GM12878 (cell line): ENCODE measurements at regions not wholly inside any gene's neighbourhood (a gene's known extent, or its start where the extent isn't known, plus 50 kb on each side); places are given as distances from the start of the nearest gene placed in this dataset.
A peak's percentile ranks its signal among the peaks of the same experiment; 100 is the strongest.

Experiments used
- ATAC-seq: fragments of 200-7000 bp; cut with Tn5 transposase; 3 replicates; pipeline ENCODE4 v1.9.1; 2020; ENCODE audit warnings: mild to moderate bottlenecking, moderate library complexity
- BruUV-seq: library from RNA; stranded (reverse); fragments of 400-500 nt; replicated peaks from 2 replicates; lab custom pipeline; 2021; lab: Mats Ljungman, UMichigan
- CTCF ChIA-PET: fragments of 300-600 bp; sonication (Branson Sonifier 250); formaldehyde crosslinking; extraction: SDS; loops from one replicate; lab custom pipeline; 2021; ENCODE audit warnings: inconsistent platforms; lab: Yijun Ruan, JAX
- POLR2A ChIA-PET: fragments of 350-600 bp; formaldehyde crosslinking; extraction: SDS; loops from one replicate; lab custom pipeline; 2021; ENCODE audit warnings: inconsistent platforms; lab: Charles Lee
- RAD21 ChIA-PET: fragments of 300-600 bp; sonication (Branson Sonifier 250); formaldehyde crosslinking; loops from one replicate; lab custom pipeline; 2023; ENCODE audit warnings: antibody characterized with exemption; ENCODE audit not compliant: unreplicated experiment; lab: Charles Lee
- SMC1A ChIA-PET: fragments of 300-600 bp; sonication (Branson Sonifier 250); formaldehyde crosslinking; loops from one replicate; lab custom pipeline; 2023; ENCODE audit not compliant: unreplicated experiment, uncharacterized antibody; lab: Charles Lee
- DNase-seq: peaks from one replicate; pipeline ENCODE4 v3.0.0-alpha.2; 2011; ENCODE audit warnings: low read depth, low spot score
- FAIRE-seq: peaks from 3 replicates; lab custom pipeline; 2011; peaks lifted over from hg19 to GRCh38; lab: Jason Lieb, UNC
- H2AFZ ChIP-seq: 2 replicates; pipeline ENCODE4 v1.6.0; 2011; ENCODE audit warnings: low read depth, low read length, control low read depth; ENCODE audit not compliant: control insufficient read depth
- H3K27ac ChIP-seq: 2 replicates; pipeline ENCODE4 v1.5.1; 2011; ENCODE audit warnings: control low read depth; ENCODE audit not compliant: control insufficient read depth, insufficient read depth
- H3K27me3 ChIP-seq, 2 experiments: replicated peaks in 1 of 2; 2 replicates each; pipeline versions ENCODE4 v1.6.0 to v1.6.1; 2011; ENCODE audit warnings: low read length in 1 of 2; ENCODE audit not compliant: control insufficient read depth in 2 of 2, insufficient read depth in 2 of 2
- H3K36me3 ChIP-seq, 2 experiments: 2 replicates each; pipeline ENCODE4 v1.5.1; 2011; ENCODE audit warnings: low read length in 1 of 2; ENCODE audit not compliant: control insufficient read depth in 2 of 2, insufficient read depth in 2 of 2
- H3K4me1 ChIP-seq: 2 replicates; pipeline ENCODE4 v1.6.1; 2011; ENCODE audit warnings: mild to moderate bottlenecking, low read length, moderate library complexity, mixed read lengths; ENCODE audit not compliant: control insufficient read depth, insufficient read depth
- H3K4me2 ChIP-seq: 2 replicates; pipeline ENCODE4 v1.6.0; 2011; ENCODE audit warnings: control low read depth; ENCODE audit not compliant: control insufficient read depth, insufficient read depth
- H3K4me3 ChIP-seq: fragments of 200-600 bp; sonication (generic); 2 replicates; pipeline ENCODE4 v1.5.1; 2016
- H3K79me2 ChIP-seq: 2 replicates; pipeline ENCODE4 v1.6.0; 2011; ENCODE audit warnings: low read length; ENCODE audit not compliant: control insufficient read depth, insufficient read depth
- H3K9ac ChIP-seq: 2 replicates; pipeline ENCODE4 v1.8.0; 2011; ENCODE audit warnings: low read length, control low read depth, mixed read lengths; ENCODE audit not compliant: control insufficient read depth, insufficient read depth
- H3K9me3 ChIP-seq: replicated peaks from 3 replicates; pipeline ENCODE4 v1.5.1; 2011; ENCODE audit warnings: mild to moderate bottlenecking, low read length; ENCODE audit not compliant: control insufficient read depth, insufficient read depth
- H4K20me1 ChIP-seq: 2 replicates; pipeline ENCODE4 v1.6.0; 2011; ENCODE audit not compliant: control insufficient read depth, insufficient read depth
- DPF2 ChIP-seq: fragments of 450-650 bp; IDR thresholded peaks from 2 replicates; pipeline ENCODE4 v1.6.1; 2017; ENCODE audit warnings: mild to moderate bottlenecking
- EP300 ChIP-seq, 2 experiments: fragments of 150-350 bp in 1 of 2; IDR thresholded peaks; 2 replicates each; pipeline ENCODE4 v1.6.1; 2011 to 2012; ENCODE audit warnings: low read depth in 2 of 2, low read length in 2 of 2, borderline replicate concordance in 1 of 2, improper control_type of control experiment in 1 of 2, inconsistent platforms in 1 of 2; ENCODE audit not compliant: control insufficient read depth in 1 of 2
- GABPA ChIP-seq: IDR thresholded peaks from 2 replicates; pipeline ENCODE4 v1.6.1; 2014; ENCODE audit warnings: antibody characterized with exemption, low read depth, mild to moderate bottlenecking, inconsistent platforms
- HDAC6 ChIP-seq: fragments of 200-600 bp; sonication (generic); IDR thresholded peaks from one replicate; pipeline ENCODE4 v1.8.0; 2017; ENCODE audit warnings: antibody characterized with exemption; ENCODE audit not compliant: unreplicated experiment
- IKZF1 ChIP-seq: fragments of 450-650 bp; conservative IDR thresholded peaks from 2 replicates; pipeline ENCODE4 v1.6.1; 2017; ENCODE audit warnings: antibody characterized with exemption, mild to moderate bottlenecking
- IKZF2 ChIP-seq, 2 experiments: fragments of 450-650 bp; IDR thresholded peaks; 2 replicates each; pipeline ENCODE4 v1.6.1; 2017; ENCODE audit warnings: mild to moderate bottlenecking in 2 of 2, moderate library complexity in 2 of 2
- JUNB ChIP-seq: IDR thresholded peaks from 2 replicates; pipeline ENCODE4 v1.6.1; 2016; ENCODE audit warnings: antibody characterized with exemption, mild to moderate bottlenecking
- MEF2A ChIP-seq: IDR thresholded peaks from 2 replicates; pipeline ENCODE4 v1.6.1; 2011; ENCODE audit warnings: low read depth, mild to moderate bottlenecking, low read length, moderate library complexity; ENCODE audit not compliant: insufficient read depth
- NR2F1 ChIP-seq: fragments of 450-650 bp; conservative IDR thresholded peaks from 2 replicates; pipeline ENCODE4 v1.6.1; 2017; ENCODE audit warnings: mild to moderate bottlenecking
- SMC3 ChIP-seq: IDR thresholded peaks from 2 replicates; pipeline ENCODE4 v1.6.1; 2011; ENCODE audit warnings: low read length, improper control_type of control experiment, borderline replicate concordance
- STAT3 ChIP-seq: IDR thresholded peaks from 2 replicates; pipeline ENCODE4 v1.6.1; 2011; ENCODE audit warnings: low read depth, low read length, improper control_type of control experiment
- YY1 ChIP-seq: IDR thresholded peaks from 2 replicates; pipeline ENCODE4 v1.6.1; 2011; ENCODE audit warnings: low read depth, mild to moderate bottlenecking, low read length
- ZNF622 ChIP-seq: fragments of 450-650 bp; IDR thresholded peaks from 2 replicates; pipeline ENCODE4 v1.6.1; 2017; ENCODE audit warnings: mild to moderate bottlenecking, inconsistent platforms
- WGBS: methylation state at CpG from one replicate; pipeline ENCODE4 v1.1.6; 2016; ENCODE audit warnings: low lambda C conversion rate; ENCODE audit not compliant: insufficient replicate concordance, insufficient coverage; ENCODE audit errors: missing lambda C conversion rate; 5-methylcytosine and 5-hydroxymethylcytosine counted together
- in situ Hi-C: fragments of 300-500 bp; cut with MboI; formaldehyde crosslinking; loops from 9 replicates; pipeline ENCODE4 v1.14.3; 2018; ENCODE audit warnings: mixed read lengths
- intact Hi-C: fragments of 100-400 bp; cut with micrococcal nuclease; formaldehyde crosslinking; loops from one replicate; pipeline ENCODE4 v1.14.2; 2022; ENCODE audit not compliant: unreplicated experiment
- TF ChIP-seq, protein P1 (sequence below): fragments of 450-650 bp; IDR thresholded peaks from 2 replicates; pipeline ENCODE4 v1.6.1; 2016; ENCODE audit warnings: mild to moderate bottlenecking, moderate library complexity, borderline replicate concordance
- TF ChIP-seq, protein P2 (sequence below): IDR thresholded peaks from 2 replicates; pipeline ENCODE4 v1.6.1; 2012; ENCODE audit warnings: low read depth, low read length, improper control_type of control experiment
- TF ChIP-seq, protein P3 (sequence below): IDR thresholded peaks from 2 replicates; pipeline ENCODE4 v1.6.1; 2012; ENCODE audit warnings: low read length, inconsistent platforms
- TF ChIP-seq, protein P4 (sequence below): fragments of 450-650 bp; IDR thresholded peaks from 2 replicates; pipeline ENCODE4 v1.6.1; 2016; ENCODE audit warnings: mild to moderate bottlenecking

DNA sequence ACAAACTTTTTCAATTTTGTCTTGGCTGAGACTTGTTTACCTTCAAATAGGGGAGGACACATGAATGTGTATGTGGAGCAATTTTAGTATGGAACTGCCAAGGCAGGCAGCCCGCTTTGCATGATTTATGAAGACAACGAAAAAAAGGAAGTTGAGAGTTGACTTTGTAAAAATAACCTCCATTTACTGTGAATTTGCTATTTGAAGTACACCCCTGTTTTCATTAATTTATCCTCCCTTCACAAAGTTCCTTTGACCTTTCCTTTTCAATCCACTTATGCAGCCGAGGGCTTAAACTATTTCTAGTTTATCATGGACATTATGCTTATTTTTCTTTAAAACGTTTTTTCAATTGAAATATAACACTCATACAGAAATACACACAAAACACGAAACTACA, 369.6 kb upstream of the CADM1 start:
- Histone ChIP-seq H3K4me3 (no peak overlapping the region), H3K36me3 (no peaks in the 10 kb centered on the region), H3K4me2 (peak overlapping the region; percentile 45), H3K9ac (no peak overlapping the region), H3K27ac (peak overlapping the region; percentile 67), H3K79me2 (no peaks in the 10 kb centered on the region), H3K27me3 (no peaks in the 10 kb centered on the region), H4K20me1 (no peaks in the 10 kb centered on the region), H3K4me1 (peaks cover 53% of the 10 kb centered on the region), H2AFZ (peak overlapping the region; percentile 53), H3K9me3 (no peaks in the 10 kb centered on the region; the same call in 2 of the 3 replicates)
- in situ Hi-C loops (no loop called here), intact Hi-C loops (loop anchor here (2.0 to 10.0 kb wide), 6 partner anchors 39 to 401 kb away; no protein-coding TSS in a partner anchor)
- CTCF ChIA-PET: interaction anchor here (1.3 to 7.3 kb wide), 6 partner anchors 40 to 203 kb away, joined by 5 to 99 read pairs (median 28); no protein-coding TSS in a partner anchor
- ATAC-seq (peak; percentile 54), FAIRE-seq (no peak), DNase-seq (peak; percentile 68)
- SMC1A ChIA-PET: interaction anchor here (1.0 to 10.2 kb wide), 8 partner anchors 21 to 288 kb away, joined by 4 to 325 read pairs (median 8); no protein-coding TSS in a partner anchor
- 0% methylated on average over 5 of the region's 5 CpGs for WGBS
- POLR2A ChIA-PET: interaction anchor here (1.2 to 7.5 kb wide), 3 partner anchors 16 to 51 kb away, joined by 3 to 122 read pairs (median 3); no protein-coding TSS in a partner anchor
- RAD21 ChIA-PET: interaction anchor here (1.0 to 9.5 kb wide), 5 partner anchors 20 to 275 kb away, joined by 3 to 198 read pairs (median 7); no protein-coding TSS in a partner anchor
- BruUV-seq: no TSS peak
- TF ChIP-seq SMC3 (no peak), ZNF622 (no peak), IKZF2 (IDR thresholded peaks at IDR 0.05) (peak; percentile 28 to 41; a peak in 1 of 4 replicates), HDAC6 (no peak), IKZF1 (peak; percentile 46; the same call in 1 of the 2 replicates), MEF2A (peak; percentile 30; the same call in 1 of the 2 replicates), NR2F1 (0 out of 2 replicates have a peak, but pooled peaks have one; percentile 23), YY1 (no peak), GABPA (no peak), STAT3 (no peak), JUNB (peak; percentile 32; the same call in 1 of the 2 replicates), DPF2 (0 out of 2 replicates have a peak, but pooled peaks have one; percentile 52), EP300 (IDR thresholded peaks at IDR 0.05; ENCODE audit: borderline replicate concordance in 1 of 2, control insufficient read depth in 1 of 2, low read depth in 2 of 2, low read length in 2 of 2) (peak; percentile 14 to 38; a peak in 1 of 4 replicates)
- TF ChIP-seq, protein P1, sequence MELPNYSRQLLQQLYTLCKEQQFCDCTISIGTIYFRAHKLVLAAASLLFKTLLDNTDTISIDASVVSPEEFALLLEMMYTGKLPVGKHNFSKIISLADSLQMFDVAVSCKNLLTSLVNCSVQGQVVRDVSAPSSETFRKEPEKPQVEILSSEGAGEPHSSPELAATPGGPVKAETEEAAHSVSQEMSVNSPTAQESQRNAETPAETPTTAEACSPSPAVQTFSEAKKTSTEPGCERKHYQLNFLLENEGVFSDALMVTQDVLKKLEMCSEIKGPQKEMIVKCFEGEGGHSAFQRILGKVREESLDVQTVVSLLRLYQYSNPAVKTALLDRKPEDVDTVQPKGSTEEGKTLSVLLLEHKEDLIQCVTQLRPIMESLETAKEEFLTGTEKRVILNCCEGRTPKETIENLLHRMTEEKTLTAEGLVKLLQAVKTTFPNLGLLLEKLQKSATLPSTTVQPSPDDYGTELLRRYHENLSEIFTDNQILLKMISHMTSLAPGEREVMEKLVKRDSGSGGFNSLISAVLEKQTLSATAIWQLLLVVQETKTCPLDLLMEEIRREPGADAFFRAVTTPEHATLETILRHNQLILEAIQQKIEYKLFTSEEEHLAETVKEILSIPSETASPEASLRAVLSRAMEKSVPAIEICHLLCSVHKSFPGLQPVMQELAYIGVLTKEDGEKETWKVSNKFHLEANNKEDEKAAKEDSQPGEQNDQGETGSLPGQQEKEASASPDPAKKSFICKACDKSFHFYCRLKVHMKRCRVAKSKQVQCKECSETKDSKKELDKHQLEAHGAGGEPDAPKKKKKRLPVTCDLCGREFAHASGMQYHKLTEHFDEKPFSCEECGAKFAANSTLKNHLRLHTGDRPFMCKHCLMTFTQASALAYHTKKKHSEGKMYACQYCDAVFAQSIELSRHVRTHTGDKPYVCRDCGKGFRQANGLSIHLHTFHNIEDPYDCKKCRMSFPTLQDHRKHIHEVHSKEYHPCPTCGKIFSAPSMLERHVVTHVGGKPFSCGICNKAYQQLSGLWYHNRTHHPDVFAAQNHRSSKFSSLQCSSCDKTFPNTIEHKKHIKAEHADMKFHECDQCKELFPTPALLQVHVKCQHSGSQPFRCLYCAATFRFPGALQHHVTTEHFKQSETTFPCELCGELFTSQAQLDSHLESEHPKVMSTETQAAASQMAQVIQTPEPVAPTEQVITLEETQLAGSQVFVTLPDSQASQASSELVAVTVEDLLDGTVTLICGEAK: no peak
- TF ChIP-seq, protein P2, sequence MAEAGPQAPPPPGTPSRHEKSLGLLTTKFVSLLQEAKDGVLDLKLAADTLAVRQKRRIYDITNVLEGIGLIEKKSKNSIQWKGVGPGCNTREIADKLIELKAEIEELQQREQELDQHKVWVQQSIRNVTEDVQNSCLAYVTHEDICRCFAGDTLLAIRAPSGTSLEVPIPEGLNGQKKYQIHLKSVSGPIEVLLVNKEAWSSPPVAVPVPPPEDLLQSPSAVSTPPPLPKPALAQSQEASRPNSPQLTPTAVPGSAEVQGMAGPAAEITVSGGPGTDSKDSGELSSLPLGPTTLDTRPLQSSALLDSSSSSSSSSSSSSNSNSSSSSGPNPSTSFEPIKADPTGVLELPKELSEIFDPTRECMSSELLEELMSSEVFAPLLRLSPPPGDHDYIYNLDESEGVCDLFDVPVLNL: no peak
- TF ChIP-seq, protein P3, sequence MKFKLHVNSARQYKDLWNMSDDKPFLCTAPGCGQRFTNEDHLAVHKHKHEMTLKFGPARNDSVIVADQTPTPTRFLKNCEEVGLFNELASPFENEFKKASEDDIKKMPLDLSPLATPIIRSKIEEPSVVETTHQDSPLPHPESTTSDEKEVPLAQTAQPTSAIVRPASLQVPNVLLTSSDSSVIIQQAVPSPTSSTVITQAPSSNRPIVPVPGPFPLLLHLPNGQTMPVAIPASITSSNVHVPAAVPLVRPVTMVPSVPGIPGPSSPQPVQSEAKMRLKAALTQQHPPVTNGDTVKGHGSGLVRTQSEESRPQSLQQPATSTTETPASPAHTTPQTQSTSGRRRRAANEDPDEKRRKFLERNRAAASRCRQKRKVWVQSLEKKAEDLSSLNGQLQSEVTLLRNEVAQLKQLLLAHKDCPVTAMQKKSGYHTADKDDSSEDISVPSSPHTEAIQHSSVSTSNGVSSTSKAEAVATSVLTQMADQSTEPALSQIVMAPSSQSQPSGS: peak; percentile 55; the same call in 1 of the 2 replicates
- TF ChIP-seq, protein P4, sequence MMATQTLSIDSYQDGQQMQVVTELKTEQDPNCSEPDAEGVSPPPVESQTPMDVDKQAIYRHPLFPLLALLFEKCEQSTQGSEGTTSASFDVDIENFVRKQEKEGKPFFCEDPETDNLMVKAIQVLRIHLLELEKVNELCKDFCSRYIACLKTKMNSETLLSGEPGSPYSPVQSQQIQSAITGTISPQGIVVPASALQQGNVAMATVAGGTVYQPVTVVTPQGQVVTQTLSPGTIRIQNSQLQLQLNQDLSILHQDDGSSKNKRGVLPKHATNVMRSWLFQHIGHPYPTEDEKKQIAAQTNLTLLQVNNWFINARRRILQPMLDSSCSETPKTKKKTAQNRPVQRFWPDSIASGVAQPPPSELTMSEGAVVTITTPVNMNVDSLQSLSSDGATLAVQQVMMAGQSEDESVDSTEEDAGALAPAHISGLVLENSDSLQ: peak; percentile 71
